Ishikawa (cell line): ENCODE measurements at regions not wholly inside any gene's neighbourhood (a gene's known extent, or its start where the extent isn't known, plus 50 kb on each side); places are given as distances from the start of the nearest gene placed in this dataset.

Experiments
- CEBPB ChIP-seq: IDR thresholded peaks from 2 replicates; pipeline ENCODE4 v1.6.1; 2012
- CREB1 ChIP-seq: IDR thresholded peaks from 2 replicates; pipeline ENCODE4 v1.6.1; 2012; ENCODE audit warnings: low read depth
- EGR1 ChIP-seq: IDR thresholded peaks from 2 replicates; pipeline ENCODE4 v1.6.1; 2012
- EP300 ChIP-seq: IDR thresholded peaks from 2 replicates; pipeline ENCODE4 v1.6.1; 2012; ENCODE audit warnings: borderline replicate concordance
- FOXM1 ChIP-seq: IDR thresholded peaks from 2 replicates; pipeline ENCODE4 v1.6.1; 2012; ENCODE audit warnings: low read depth, borderline replicate concordance
- NFIC ChIP-seq: IDR thresholded peaks from 2 replicates; pipeline ENCODE4 v1.6.1; 2012
- RAD21 ChIP-seq: IDR thresholded peaks from 2 replicates; pipeline ENCODE4 v1.6.1; 2012; ENCODE audit warnings: low read depth
- TAF1 ChIP-seq: IDR thresholded peaks from 2 replicates; pipeline ENCODE4 v1.6.1; 2012; ENCODE audit warnings: low read depth, mild to moderate bottlenecking
- TCF12 ChIP-seq: IDR thresholded peaks from 2 replicates; pipeline ENCODE4 v1.6.1; 2012; ENCODE audit warnings: low read depth
- TEAD4 ChIP-seq: IDR thresholded peaks from 2 replicates; pipeline ENCODE4 v1.6.1; 2012
- YY1 ChIP-seq: IDR thresholded peaks from 2 replicates; pipeline ENCODE4 v1.6.1; 2012; ENCODE audit warnings: low read depth
- ZBTB7A ChIP-seq: IDR thresholded peaks from 2 replicates; pipeline ENCODE4 v1.6.1; 2012; ENCODE audit warnings: low read depth
- TF ChIP-seq, protein P1 (sequence below): IDR thresholded peaks from 2 replicates; pipeline ENCODE4 v1.6.1; 2012
- TF ChIP-seq, protein P2 (sequence below): IDR thresholded peaks from 2 replicates; pipeline ENCODE4 v1.6.1; 2012; ENCODE audit warnings: low read depth, mild to moderate bottlenecking
- TF ChIP-seq, protein P3 (sequence below): IDR thresholded peaks from 2 replicates; pipeline ENCODE4 v1.6.1; 2012

DNA sequence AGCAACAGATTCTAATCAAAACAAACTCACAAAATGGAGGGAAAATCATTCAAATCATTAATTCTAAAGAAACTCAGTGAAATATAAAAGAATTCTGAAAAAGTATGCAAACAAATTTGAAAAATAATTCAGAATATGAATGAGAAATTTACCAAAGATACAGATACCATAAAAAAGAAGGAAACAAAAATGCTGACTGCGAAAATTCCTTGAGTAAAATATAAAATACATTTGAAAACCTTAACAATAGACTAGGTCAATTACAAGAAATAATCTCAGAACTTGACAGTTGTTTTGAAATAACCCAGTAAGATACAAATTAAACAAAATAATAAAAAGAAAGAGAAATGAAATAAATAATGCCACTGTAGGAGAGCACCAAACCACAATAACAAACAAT is 1289.0 kb downstream of the SLITRK1 start:
- TF ChIP-seq NFIC: no peak
- TF ChIP-seq YY1: no peak
- TF ChIP-seq EGR1: no peak
- no peak for TF ChIP-seq TAF1
- TF ChIP-seq TCF12: no peak
- no peak for TF ChIP-seq RAD21
- TF ChIP-seq, protein P1, sequence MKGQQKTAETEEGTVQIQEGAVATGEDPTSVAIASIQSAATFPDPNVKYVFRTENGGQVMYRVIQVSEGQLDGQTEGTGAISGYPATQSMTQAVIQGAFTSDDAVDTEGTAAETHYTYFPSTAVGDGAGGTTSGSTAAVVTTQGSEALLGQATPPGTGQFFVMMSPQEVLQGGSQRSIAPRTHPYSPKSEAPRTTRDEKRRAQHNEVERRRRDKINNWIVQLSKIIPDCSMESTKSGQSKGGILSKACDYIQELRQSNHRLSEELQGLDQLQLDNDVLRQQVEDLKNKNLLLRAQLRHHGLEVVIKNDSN: no peak
- TF ChIP-seq, protein P2, sequence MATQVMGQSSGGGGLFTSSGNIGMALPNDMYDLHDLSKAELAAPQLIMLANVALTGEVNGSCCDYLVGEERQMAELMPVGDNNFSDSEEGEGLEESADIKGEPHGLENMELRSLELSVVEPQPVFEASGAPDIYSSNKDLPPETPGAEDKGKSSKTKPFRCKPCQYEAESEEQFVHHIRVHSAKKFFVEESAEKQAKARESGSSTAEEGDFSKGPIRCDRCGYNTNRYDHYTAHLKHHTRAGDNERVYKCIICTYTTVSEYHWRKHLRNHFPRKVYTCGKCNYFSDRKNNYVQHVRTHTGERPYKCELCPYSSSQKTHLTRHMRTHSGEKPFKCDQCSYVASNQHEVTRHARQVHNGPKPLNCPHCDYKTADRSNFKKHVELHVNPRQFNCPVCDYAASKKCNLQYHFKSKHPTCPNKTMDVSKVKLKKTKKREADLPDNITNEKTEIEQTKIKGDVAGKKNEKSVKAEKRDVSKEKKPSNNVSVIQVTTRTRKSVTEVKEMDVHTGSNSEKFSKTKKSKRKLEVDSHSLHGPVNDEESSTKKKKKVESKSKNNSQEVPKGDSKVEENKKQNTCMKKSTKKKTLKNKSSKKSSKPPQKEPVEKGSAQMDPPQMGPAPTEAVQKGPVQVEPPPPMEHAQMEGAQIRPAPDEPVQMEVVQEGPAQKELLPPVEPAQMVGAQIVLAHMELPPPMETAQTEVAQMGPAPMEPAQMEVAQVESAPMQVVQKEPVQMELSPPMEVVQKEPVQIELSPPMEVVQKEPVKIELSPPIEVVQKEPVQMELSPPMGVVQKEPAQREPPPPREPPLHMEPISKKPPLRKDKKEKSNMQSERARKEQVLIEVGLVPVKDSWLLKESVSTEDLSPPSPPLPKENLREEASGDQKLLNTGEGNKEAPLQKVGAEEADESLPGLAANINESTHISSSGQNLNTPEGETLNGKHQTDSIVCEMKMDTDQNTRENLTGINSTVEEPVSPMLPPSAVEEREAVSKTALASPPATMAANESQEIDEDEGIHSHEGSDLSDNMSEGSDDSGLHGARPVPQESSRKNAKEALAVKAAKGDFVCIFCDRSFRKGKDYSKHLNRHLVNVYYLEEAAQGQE: no peak
- TF ChIP-seq, protein P3, sequence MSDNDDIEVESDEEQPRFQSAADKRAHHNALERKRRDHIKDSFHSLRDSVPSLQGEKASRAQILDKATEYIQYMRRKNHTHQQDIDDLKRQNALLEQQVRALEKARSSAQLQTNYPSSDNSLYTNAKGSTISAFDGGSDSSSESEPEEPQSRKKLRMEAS: no peak
- TF ChIP-seq CEBPB: no peak
- TF ChIP-seq ZBTB7A: no peak
- no peak for TF ChIP-seq CREB1
- no peak for TF ChIP-seq FOXM1
- TF ChIP-seq TEAD4: no peak
- TF ChIP-seq EP300: no peak

DNA sequence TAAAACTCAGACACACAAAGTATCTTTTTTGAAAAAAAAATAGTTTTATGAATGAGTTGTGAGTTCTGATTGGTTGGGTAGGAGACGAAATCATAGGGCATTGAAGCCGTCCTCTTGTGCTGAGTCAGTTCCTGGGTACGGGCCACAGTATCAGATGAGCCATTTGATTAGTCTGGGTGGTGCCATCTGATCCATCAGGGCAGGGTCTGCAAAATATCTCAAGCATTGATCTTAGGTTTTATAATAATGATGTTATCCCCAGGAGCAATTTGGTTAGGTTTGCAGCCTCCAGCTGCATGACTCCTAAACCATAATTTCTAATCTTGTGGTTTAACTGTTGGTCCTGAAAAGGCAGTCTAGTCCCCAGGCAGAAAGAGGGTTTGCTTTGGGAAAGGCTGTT is 1310.6 kb downstream of the SLITRK1 start:
- TF ChIP-seq CEBPB (no peak), TEAD4 (no peak), YY1 (no peak), ZBTB7A (no peak), EP300 (no peak), TCF12 (no peak), FOXM1 (no peak), TAF1 (no peak), NFIC (no peak), EGR1 (no peak), CREB1 (no peak), RAD21 (no peak)
- TF ChIP-seq, protein P1: no peak
- TF ChIP-seq, protein P3: no peak
- TF ChIP-seq, protein P2: no peak

DNA sequence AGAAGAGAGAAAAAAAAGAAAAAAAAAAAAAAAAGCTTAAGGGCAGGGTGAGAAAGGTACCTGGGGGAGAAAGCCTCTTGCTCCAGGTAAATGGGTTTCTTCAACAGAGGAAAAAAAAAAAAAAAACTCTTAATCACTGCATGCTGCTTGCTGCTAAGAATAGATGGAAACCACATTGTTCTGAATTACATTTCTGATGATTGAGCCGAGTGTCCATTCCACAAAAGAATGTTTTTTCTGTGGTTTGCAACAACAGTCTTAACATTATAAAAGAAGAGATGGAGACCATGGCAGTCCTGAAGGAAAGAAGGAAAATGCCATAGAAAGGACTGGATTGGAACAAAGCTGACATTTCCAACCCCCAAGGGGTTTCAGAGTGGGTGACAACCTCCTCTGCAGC is 1312.7 kb downstream of the SLITRK1 start:
- TF ChIP-seq YY1 (no peak), CEBPB (no peak), TCF12 (no peak), EGR1 (no peak), EP300 (no peak), NFIC (no peak), TAF1 (no peak), ZBTB7A (no peak), TEAD4 (no peak)
- TF ChIP-seq, protein P3: no peak
- TF ChIP-seq, protein P2: no peak
- TF ChIP-seq, protein P1: no peak

DNA sequence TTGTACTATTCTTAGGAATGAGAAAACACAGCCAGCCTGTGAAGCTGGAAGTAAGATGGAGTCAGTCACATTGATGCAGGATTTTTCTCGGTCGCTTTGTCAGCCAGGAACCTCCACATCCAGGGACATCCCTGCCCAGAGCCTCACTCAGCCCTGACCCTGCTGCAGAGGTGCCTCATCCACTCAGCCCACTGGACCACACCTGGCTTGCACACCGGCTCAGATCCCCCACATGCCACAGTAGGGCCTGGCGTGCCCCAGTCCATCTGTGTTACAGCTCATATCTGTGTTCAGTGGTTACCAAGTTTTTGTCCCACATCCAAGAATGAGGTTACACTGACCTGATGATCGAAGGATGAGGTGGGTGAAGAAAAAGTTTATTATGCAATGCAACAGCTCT is 1315.4 kb downstream of the SLITRK1 start:
- TF ChIP-seq, protein P1: no peak
- TF ChIP-seq, protein P3: no peak
- TF ChIP-seq NFIC: no peak
- TF ChIP-seq YY1: no peak
- no peak for TF ChIP-seq FOXM1
- TF ChIP-seq CEBPB: no peak
- TF ChIP-seq TAF1: no peak
- TF ChIP-seq, protein P2: no peak
- no peak for TF ChIP-seq TCF12
- TF ChIP-seq EP300: no peak
- no peak for TF ChIP-seq RAD21
